ENCODE measurements at regions not wholly inside any gene's neighbourhood (a gene's known extent, or its start where the extent isn't known, plus 50 kb on each side); places are given as distances from the start of the nearest gene placed in this dataset.
"Not testable (repeated sequence)": the region's sequence is repeated elsewhere in the genome, so short reads cannot be mapped to it uniquely, and the experiment has no call there.

- H3K4me3 ChIP-seq (ENCODE audit: low read depth, low read length) = no peak overlapping the region
- DNase-seq (ENCODE audit: low read depth) = no peak
- TF ChIP-seq POLR2A (IDR thresholded peaks at IDR 0.05; ENCODE audit: extremely low read depth, insufficient read length) (no peak), MYC (IDR thresholded peaks at IDR 0.05; ENCODE audit: low read depth, low read length) (no peak), MAX (IDR thresholded peaks at IDR 0.05; ENCODE audit: low read depth, low read length) (no peak), CTCF (IDR thresholded peaks at IDR 0.05; ENCODE audit: low read depth, low read length) (no peak)
Observed at GRCh38 chr9:89854715-89855475, 250.1 kb downstream of the GADD45G start.

GRCh38 chr9:89856296-89856695 lies 251.5 kb downstream of the GADD45G start:
- not testable (repeated sequence) for H3K4me3 ChIP-seq (ENCODE audit: low read depth, low read length)

GRCh38 chr9:89856950-89857349 lies 252.1 kb downstream of the GADD45G start:
- H3K4me3 ChIP-seq (ENCODE audit: low read depth, low read length); DNase-seq (ENCODE audit: low read depth): not testable (repeated sequence)

More at GRCh38 chr9:89856296-89856695, 251.5 kb downstream of the GADD45G start:
- DNase-seq (ENCODE audit: low read depth) = not testable (repeated sequence)

GRCh38 chr9:89859842-89860241 lies 255.0 kb downstream of the GADD45G start:
- not testable (repeated sequence) for H3K4me3 ChIP-seq (ENCODE audit: low read depth, low read length); DNase-seq (ENCODE audit: low read depth)

- not testable (repeated sequence) for DNase-seq (ENCODE audit: low read depth); H3K4me3 ChIP-seq (ENCODE audit: low read depth, low read length)
Observed at GRCh38 chr9:89861371-89861770, 256.6 kb downstream of the GADD45G start.

GRCh38 chr9:89862316-89862715 lies 257.5 kb downstream of the GADD45G start:
- TF ChIP-seq MAX (IDR thresholded peaks at IDR 0.05; ENCODE audit: low read depth, low read length) = no peak
- no peak for TF ChIP-seq POLR2A (IDR thresholded peaks at IDR 0.05; ENCODE audit: extremely low read depth, insufficient read length)
- no peak for TF ChIP-seq CTCF (IDR thresholded peaks at IDR 0.05; ENCODE audit: low read depth, low read length)
- no peak for TF ChIP-seq MYC (IDR thresholded peaks at IDR 0.05; ENCODE audit: low read depth, low read length)
- H3K4me3 ChIP-seq (ENCODE audit: low read depth, low read length) = no peak overlapping the region
- no peak for DNase-seq (ENCODE audit: low read depth)

- TF ChIP-seq MYC (IDR thresholded peaks at IDR 0.05; ENCODE audit: low read depth, low read length) = no peak
- TF ChIP-seq CTCF (IDR thresholded peaks at IDR 0.05; ENCODE audit: low read depth, low read length) = no peak
- no peak for TF ChIP-seq POLR2A (IDR thresholded peaks at IDR 0.05; ENCODE audit: extremely low read depth, insufficient read length)
- no peak for TF ChIP-seq MAX (IDR thresholded peaks at IDR 0.05; ENCODE audit: low read depth, low read length)
- DNase-seq (ENCODE audit: low read depth) = no peak
- no peak overlapping the region for H3K4me3 ChIP-seq (ENCODE audit: low read depth, low read length)
Observed at GRCh38 chr9:89863141-89863540, 258.3 kb downstream of the GADD45G start.

GRCh38 chr9:89863837-89864236 lies 259.0 kb downstream of the GADD45G start:
- no peak overlapping the region for H3K4me3 ChIP-seq (ENCODE audit: low read depth, low read length)
- DNase-seq (ENCODE audit: low read depth) = no peak
- TF ChIP-seq POLR2A (IDR thresholded peaks at IDR 0.05; ENCODE audit: extremely low read depth, insufficient read length) = no peak
- no peak for TF ChIP-seq CTCF (IDR thresholded peaks at IDR 0.05; ENCODE audit: low read depth, low read length)
- no peak for TF ChIP-seq MAX (IDR thresholded peaks at IDR 0.05; ENCODE audit: low read depth, low read length)
- no peak for TF ChIP-seq MYC (IDR thresholded peaks at IDR 0.05; ENCODE audit: low read depth, low read length)
